Neural progenitor cell (in vitro differentiated cells): ENCODE measurements at regions not wholly inside any gene's neighbourhood (a gene's known extent, or its start where the extent isn't known, plus 50 kb on each side); places are given as distances from the start of the nearest gene placed in this dataset.

Source experiments
- EZH2 ChIP-seq: fragments of 200-600 bp; sonication (generic); IDR thresholded peaks from 2 replicates; pipeline ENCODE4 v1.6.1; 2017; ENCODE audit warnings: antibody characterized with exemption, mild to moderate bottlenecking, moderate library complexity
- EZH2phosphoT487 ChIP-seq: fragments of 200-600 bp; sonication (generic); IDR thresholded peaks from 2 replicates; pipeline ENCODE4 v1.6.1; 2017; ENCODE audit warnings: antibody characterized with exemption
- TF ChIP-seq, protein P1 (sequence below): fragments of 200-600 bp; sonication (generic); IDR thresholded peaks from 2 replicates; pipeline ENCODE4 v1.5.1; 2017; ENCODE audit warnings: antibody characterized with exemption, mild to moderate bottlenecking

DNA sequence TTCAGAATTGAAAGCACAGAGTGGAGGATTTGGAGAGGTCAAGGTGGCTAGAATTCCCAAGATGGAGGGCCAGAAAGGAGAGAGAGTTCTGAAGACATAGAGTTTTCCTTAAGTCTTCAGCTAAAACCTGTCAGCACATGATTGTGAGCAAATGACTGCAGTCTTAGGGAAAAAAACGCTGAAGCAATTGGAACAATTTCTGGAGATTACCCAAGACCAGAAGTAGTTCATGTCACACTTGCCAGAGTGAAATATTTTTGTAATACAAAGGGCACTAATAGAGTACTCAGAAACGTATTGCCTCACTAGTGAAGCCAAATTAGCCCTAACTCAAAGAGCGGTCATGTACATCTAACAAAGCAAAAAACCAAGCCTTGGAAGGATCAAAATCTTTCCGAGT is 541.3 kb upstream of the MARCKS start:
- TF ChIP-seq EZH2phosphoT487 (no peak), EZH2 (no peak)
- TF ChIP-seq, protein P1, sequence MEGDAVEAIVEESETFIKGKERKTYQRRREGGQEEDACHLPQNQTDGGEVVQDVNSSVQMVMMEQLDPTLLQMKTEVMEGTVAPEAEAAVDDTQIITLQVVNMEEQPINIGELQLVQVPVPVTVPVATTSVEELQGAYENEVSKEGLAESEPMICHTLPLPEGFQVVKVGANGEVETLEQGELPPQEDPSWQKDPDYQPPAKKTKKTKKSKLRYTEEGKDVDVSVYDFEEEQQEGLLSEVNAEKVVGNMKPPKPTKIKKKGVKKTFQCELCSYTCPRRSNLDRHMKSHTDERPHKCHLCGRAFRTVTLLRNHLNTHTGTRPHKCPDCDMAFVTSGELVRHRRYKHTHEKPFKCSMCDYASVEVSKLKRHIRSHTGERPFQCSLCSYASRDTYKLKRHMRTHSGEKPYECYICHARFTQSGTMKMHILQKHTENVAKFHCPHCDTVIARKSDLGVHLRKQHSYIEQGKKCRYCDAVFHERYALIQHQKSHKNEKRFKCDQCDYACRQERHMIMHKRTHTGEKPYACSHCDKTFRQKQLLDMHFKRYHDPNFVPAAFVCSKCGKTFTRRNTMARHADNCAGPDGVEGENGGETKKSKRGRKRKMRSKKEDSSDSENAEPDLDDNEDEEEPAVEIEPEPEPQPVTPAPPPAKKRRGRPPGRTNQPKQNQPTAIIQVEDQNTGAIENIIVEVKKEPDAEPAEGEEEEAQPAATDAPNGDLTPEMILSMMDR = no peak
